K562 (cell line): ENCODE measurements at regions not wholly inside any gene's neighbourhood (a gene's known extent, or its start where the extent isn't known, plus 50 kb on each side); places are given as distances from the start of the nearest gene placed in this dataset.
A peak's percentile ranks its signal among the peaks of the same experiment; 100 is the strongest.

Experiments
- DIDO1 ChIP-seq: fragments of 450-650 bp; IDR thresholded peaks from 2 replicates; pipeline ENCODE4 v1.6.1; 2016; ENCODE audit warnings: low read depth, missing biosample characterization, missing genetic modification characterization
- E2F6 ChIP-seq, 2 experiments: IDR thresholded peaks; 2 replicates each; pipeline ENCODE4 v1.6.1; 2011; ENCODE audit warnings: borderline replicate concordance in 1 of 2, control low read depth in 1 of 2, low read depth in 1 of 2, low read length in 1 of 2, mild to moderate bottlenecking in 1 of 2, mixed read lengths in 1 of 2, moderate library complexity in 1 of 2; ENCODE audit not compliant: insufficient read depth in 1 of 2, insufficient read length in 1 of 2, poor library complexity in 1 of 2, severe bottlenecking in 1 of 2; ENCODE audit errors: extremely low read depth in 1 of 2
- ESRRA ChIP-seq: fragments of 450-650 bp; IDR thresholded peaks from 2 replicates; pipeline ENCODE4 v1.6.1; 2014; ENCODE audit warnings: low read depth, mild to moderate bottlenecking, moderate library complexity, borderline replicate concordance
- ETS1 ChIP-seq: conservative IDR thresholded peaks from 2 replicates; pipeline ENCODE4 v1.6.1; 2011; ENCODE audit warnings: low read depth, mild to moderate bottlenecking, low read length; ENCODE audit not compliant: control insufficient read depth
- FOXK2 ChIP-seq, 2 experiments: fragments of 450-650 bp; IDR thresholded peaks in 1 of 2; conservative IDR thresholded peaks in 1 of 2; 2 replicates each; pipeline ENCODE4 v1.6.1; 2016; ENCODE audit warnings: low read depth in 2 of 2, mild to moderate bottlenecking in 1 of 2
- MAX ChIP-seq: sonication (generic); formaldehyde crosslinking; IDR thresholded peaks from 2 replicates; pipeline ENCODE4 v1.9.0; 2022; ENCODE audit warnings: mild to moderate bottlenecking, missing genetic modification reagents
- MAZ ChIP-seq, 2 experiments: fragments of 450-650 bp in 1 of 2; sonication (generic) in 1 of 2; formaldehyde crosslinking; IDR thresholded peaks in 1 of 2; conservative IDR thresholded peaks in 1 of 2; 2 replicates each; pipeline versions ENCODE4 v1.4.0 to v1.5.0; 2020; ENCODE audit warnings: mild to moderate bottlenecking in 1 of 2, missing genetic modification reagents in 1 of 2
- MEF2D ChIP-seq: conservative IDR thresholded peaks from 2 replicates; pipeline ENCODE4 v1.6.1; 2016; ENCODE audit warnings: low read depth, missing genetic modification characterization, missing compliant biosample characterization
- MTF1 ChIP-seq: fragments of 250-450 bp; sonication (Bioruptor Pico); IDR thresholded peaks from 2 replicates; pipeline ENCODE4 v1.9.0; 2021; ENCODE audit warnings: moderate library complexity, mild to moderate bottlenecking, inconsistent platforms, borderline replicate concordance
- POLR2AphosphoS2 ChIP-seq: IDR thresholded peaks from 2 replicates; pipeline ENCODE4 v1.6.1; 2012; ENCODE audit warnings: low read length, improper control_type of control experiment
- SMAD4 ChIP-seq: fragments of 250-450 bp; sonication (Bioruptor Pico); conservative IDR thresholded peaks from 2 replicates; pipeline ENCODE4 v1.8.0; 2021; ENCODE audit warnings: inconsistent platforms, mild to moderate bottlenecking, moderate library complexity
- TBP ChIP-seq: optimal IDR thresholded peaks from 2 replicates; pipeline ENCODE3; 2011; ENCODE audit warnings: low read depth, low read length, improper control_type of control experiment
- THRA ChIP-seq: fragments of 450-650 bp; IDR thresholded peaks from 2 replicates; pipeline ENCODE4 v1.6.1; 2017; ENCODE audit warnings: mild to moderate bottlenecking, moderate library complexity
- THRB ChIP-seq: fragments of 450-650 bp; formaldehyde crosslinking; conservative IDR thresholded peaks from 2 replicates; pipeline ENCODE4 v1.4.0; 2022; ENCODE audit warnings: mild to moderate bottlenecking, missing genetic modification characterization
- YY1 ChIP-seq, 3 experiments: IDR thresholded peaks; 2 replicates each; pipeline ENCODE4 v1.6.1; 2011; ENCODE audit warnings: low read length in 2 of 3, mild to moderate bottlenecking in 2 of 3, moderate library complexity in 2 of 3, borderline replicate concordance in 1 of 3, control low read depth in 1 of 3, low read depth in 1 of 3; ENCODE audit not compliant: insufficient read depth in 3 of 3, insufficient replicate concordance in 2 of 3, control insufficient read depth in 1 of 3, insufficient read length in 1 of 3; ENCODE audit errors: extremely low read depth in 1 of 3
- ZKSCAN8 ChIP-seq: fragments of 200-800 bp; sonication (Bioruptor generic); IDR thresholded peaks from 2 replicates; pipeline ENCODE4 v1.6.1; 2016; ENCODE audit warnings: missing genetic modification characterization, missing compliant biosample characterization
- ZNF263 ChIP-seq: sonication (generic); formaldehyde crosslinking; IDR thresholded peaks from 2 replicates; pipeline ENCODE4 v1.8.0; 2022; ENCODE audit warnings: mild to moderate bottlenecking, missing genetic modification reagents, borderline replicate concordance
- ZNF431 ChIP-seq: sonication (generic); formaldehyde crosslinking; IDR thresholded peaks from 2 replicates; pipeline ENCODE4 v1.8.0; 2022; ENCODE audit warnings: mild to moderate bottlenecking, missing genetic modification reagents

- TF ChIP-seq MTF1 (CRISPR knock-in tag) (no peak), THRB (CRISPR knock-in tag) (no peak), MEF2D (tag) (peak; percentile 73; the same call in 1 of the 2 replicates), ZNF431 (CRISPR knock-in tag) (0 out of 2 replicates have a peak, but pooled peaks have one; percentile 25), MAX (CRISPR knock-in tag) (peak; percentile 95), E2F6 (IDR thresholded peaks at IDR 0.05; ENCODE audit: borderline replicate concordance in 1 of 2, extremely low read depth in 1 of 2, insufficient read depth in 1 of 2, insufficient read length in 1 of 2, low read depth in 1 of 2, low read length in 1 of 2, poor library complexity in 1 of 2, severe bottlenecking in 1 of 2) (peak; percentile 96 to 97), YY1 (IDR thresholded peaks at IDR 0.05; ENCODE audit: borderline replicate concordance in 1 of 3, control insufficient read depth in 1 of 3, extremely low read depth in 1 of 3, insufficient read depth in 3 of 3, insufficient read length in 1 of 3, insufficient replicate concordance in 2 of 3, low read depth in 1 of 3, low read length in 2 of 3) (peak in 1 of 3 experiments; percentile 9), THRA (no peak), ETS1 (0 out of 2 replicates have a peak, but pooled peaks have one; percentile 52), ZNF263 (CRISPR knock-in tag) (0 out of 2 replicates have a peak, but pooled peaks have one; percentile 44), DIDO1 (tag) (peak; percentile 81), ZKSCAN8 (CRISPR knock-in tag) (no peak), MAZ (CRISPR knock-in tag; conservative IDR thresholded peaks at IDR 0.05 in 1 of 2, IDR thresholded peaks at IDR 0.05 in 1 of 2) (peak; percentile 13 to 63; a peak in 2 of 4 replicates), ESRRA (peak; percentile 54), TBP (no peak), POLR2AphosphoS2 (no peak), FOXK2 (conservative IDR thresholded peaks at IDR 0.05 in 1 of 2, IDR thresholded peaks at IDR 0.05 in 1 of 2; ENCODE audit: low read depth in 2 of 2) (peak in 1 of 2 experiments; percentile 53; a peak in 2 of 4 replicates), SMAD4 (peak; percentile 53; the same call in 1 of the 2 replicates)
Observed at GRCh38 chr12:113747017-113747416, 219.1 kb downstream of the RBM19 start (continued).
